ENCODE measurements at regions not wholly inside any gene's neighbourhood (a gene's known extent, or its start where the extent isn't known, plus 50 kb on each side); places are given as distances from the start of the nearest gene placed in this dataset.

- TF ChIP-seq CTCF (IDR thresholded peaks at IDR 0.05) (no peak), SIN3A (IDR thresholded peaks at IDR 0.05; ENCODE audit: borderline replicate concordance, insufficient read depth, low read depth, low read length) (no peak), REST (IDR thresholded peaks at IDR 0.05; ENCODE audit: insufficient read depth in 1 of 2, low read depth in 2 of 2, low read length in 1 of 2) (no peak), POLR2AphosphoS5 (IDR thresholded peaks at IDR 0.05; ENCODE audit: low read depth, low read length) (no peak), TCF7L2 (IDR thresholded peaks at IDR 0.05; ENCODE audit: low read depth, low read length) (no peak)
These were observed 488.4 kb upstream of the JAG1 start for GRCh38 chr20:11162026-11162775.

Data from Panc1 (cell line).